Thyroid gland (tissue), 4 donors: ENCODE measurements at regions not wholly inside any gene's neighbourhood (a gene's known extent, or its start where the extent isn't known, plus 50 kb on each side); places are given as distances from the start of the nearest gene placed in this dataset.

Experiments
- POLR2A ChIP-seq, 2 donors: fragments of 450-650 bp; IDR thresholded peaks; one replicate each; pipeline ENCODE4 v1.6.1; 2017; ENCODE audit warnings: antibody characterized with exemption in 2 of 2, mild to moderate bottlenecking in 2 of 2, moderate library complexity in 1 of 2
- TF ChIP-seq, protein P1 (sequence below), 6 experiments: fragments of 200-600 bp in 3 of 6; fragments of 450-650 bp in 3 of 6; sonication (generic) in 3 of 6; IDR thresholded peaks; one replicate each; pipeline ENCODE4 v1.5.1; 2016 to 2019; ENCODE audit warnings: antibody characterized with exemption in 6 of 6, mild to moderate bottlenecking in 2 of 6, inconsistent platforms in 1 of 6, moderate library complexity in 1 of 6

DNA sequence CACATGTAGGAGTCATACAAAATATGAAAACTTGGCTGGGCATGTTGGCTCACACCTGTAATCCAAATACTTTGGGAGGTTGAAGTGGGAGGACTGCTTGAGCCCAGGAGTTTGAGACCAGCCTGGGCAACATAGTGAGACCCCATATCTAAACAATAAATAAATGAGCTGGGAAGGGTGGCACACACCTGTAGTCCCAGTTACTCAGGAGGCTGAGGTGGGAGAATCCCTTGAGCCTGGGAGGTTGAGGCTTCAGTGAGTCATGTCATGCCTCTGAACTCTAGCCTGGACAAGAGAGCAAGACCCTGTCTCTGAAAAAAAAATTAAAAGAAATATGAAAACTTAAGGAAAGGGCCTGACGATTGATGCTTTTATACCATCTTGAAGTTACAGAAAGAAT lies 112.4 kb upstream of the RAI14 start:
- TF ChIP-seq, protein P1, sequence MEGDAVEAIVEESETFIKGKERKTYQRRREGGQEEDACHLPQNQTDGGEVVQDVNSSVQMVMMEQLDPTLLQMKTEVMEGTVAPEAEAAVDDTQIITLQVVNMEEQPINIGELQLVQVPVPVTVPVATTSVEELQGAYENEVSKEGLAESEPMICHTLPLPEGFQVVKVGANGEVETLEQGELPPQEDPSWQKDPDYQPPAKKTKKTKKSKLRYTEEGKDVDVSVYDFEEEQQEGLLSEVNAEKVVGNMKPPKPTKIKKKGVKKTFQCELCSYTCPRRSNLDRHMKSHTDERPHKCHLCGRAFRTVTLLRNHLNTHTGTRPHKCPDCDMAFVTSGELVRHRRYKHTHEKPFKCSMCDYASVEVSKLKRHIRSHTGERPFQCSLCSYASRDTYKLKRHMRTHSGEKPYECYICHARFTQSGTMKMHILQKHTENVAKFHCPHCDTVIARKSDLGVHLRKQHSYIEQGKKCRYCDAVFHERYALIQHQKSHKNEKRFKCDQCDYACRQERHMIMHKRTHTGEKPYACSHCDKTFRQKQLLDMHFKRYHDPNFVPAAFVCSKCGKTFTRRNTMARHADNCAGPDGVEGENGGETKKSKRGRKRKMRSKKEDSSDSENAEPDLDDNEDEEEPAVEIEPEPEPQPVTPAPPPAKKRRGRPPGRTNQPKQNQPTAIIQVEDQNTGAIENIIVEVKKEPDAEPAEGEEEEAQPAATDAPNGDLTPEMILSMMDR (IDR thresholded peaks at IDR 0.05) = no peak
- TF ChIP-seq POLR2A (IDR thresholded peaks at IDR 0.05) = no peak
